ENCODE measurements at regions not wholly inside any gene's neighbourhood (a gene's known extent, or its start where the extent isn't known, plus 50 kb on each side); places are given as distances from the start of the nearest gene placed in this dataset.

- DNase-seq: no peak
- WGBS (ENCODE audit: insufficient coverage, low coverage, low lambda C conversion rate, missing lambda C conversion rate): 64% methylated on average over 2 of the region's 2 CpGs
- no peak for TF ChIP-seq POLR2A (IDR thresholded peaks at IDR 0.05)
- TF ChIP-seq CTCF (IDR thresholded peaks at IDR 0.05): no peak
- peaks cover 0 to 4% (median 0%) of the 10 kb centered on the region in 4 donors for H3K4me1 ChIP-seq
- ATAC-seq: no peak
- H3K4me3 ChIP-seq: no peak overlapping the region
- H3K27me3 ChIP-seq: no peaks in the 10 kb centered on the region
- no peaks in the 10 kb centered on the region for H3K36me3 ChIP-seq
- H3K9me3 ChIP-seq: no peaks in the 10 kb centered on the region
- intact Hi-C loops (cut with DNase I): no loop called here
- no peak overlapping the region for H3K27ac ChIP-seq
Measured at GRCh38 chr3:5069627-5070026, 52.5 kb upstream of the ARL8B start.

GRCh38 chr3:5071061-5071460 lies 51.0 kb upstream of the ARL8B start:
- H3K9me3 ChIP-seq: no peaks in the 10 kb centered on the region
- ATAC-seq: no peak
- no peak overlapping the region for H3K4me3 ChIP-seq
- intact Hi-C loops (cut with DNase I): no loop called here
- WGBS (ENCODE audit: insufficient coverage, low coverage, low lambda C conversion rate, missing lambda C conversion rate): 65% methylated on average over 6 of the region's 7 CpGs
- H3K36me3 ChIP-seq: no peaks in the 10 kb centered on the region
- no peaks in the 10 kb centered on the region for H3K27me3 ChIP-seq
- DNase-seq: no peak
- H3K4me1 ChIP-seq: peaks cover 0 to 4% (median 0%) of the 10 kb centered on the region in 4 donors
- H3K27ac ChIP-seq: no peak overlapping the region
- TF ChIP-seq POLR2A (IDR thresholded peaks at IDR 0.05): no peak
- TF ChIP-seq CTCF (IDR thresholded peaks at IDR 0.05): no peak

- no peak overlapping the region for H3K4me3 ChIP-seq
- H3K27ac ChIP-seq: no peak overlapping the region
- H3K36me3 ChIP-seq: no peaks in the 10 kb centered on the region
- WGBS (ENCODE audit: insufficient coverage, low coverage, low lambda C conversion rate, missing lambda C conversion rate): 57% methylated on average over 3 of the region's 4 CpGs
- H3K9me3 ChIP-seq: no peaks in the 10 kb centered on the region
- no peaks in the 10 kb centered on the region for H3K27me3 ChIP-seq
- intact Hi-C loops (cut with DNase I): no loop called here
- TF ChIP-seq POLR2A (IDR thresholded peaks at IDR 0.05) (no peak), CTCF (IDR thresholded peaks at IDR 0.05) (no peak)
- peaks cover 0 to 4% (median 0%) of the 10 kb centered on the region in 4 donors for H3K4me1 ChIP-seq
- DNase-seq: peak in 1 of 3 donors; percentile 60
- peak; percentile 46 to 91 (median 65) for ATAC-seq
Measured at GRCh38 chr3:5072100-5072816, 49.8 kb upstream of the ARL8B start.

Data from right lobe of liver (tissue), 6 donors.